Breast epithelium (tissue), 4 donors: ENCODE measurements at regions not wholly inside any gene's neighbourhood (a gene's known extent, or its start where the extent isn't known, plus 50 kb on each side); places are given as distances from the start of the nearest gene placed in this dataset.

Experiments
- DNase-seq, 2 donors: peaks; one replicate each; pipeline ENCODE4 v3.0.0-alpha.2; 2019; ENCODE audit warnings: low spot score in 2 of 2
- H3K27ac ChIP-seq, 2 donors: fragments of 200-600 bp; sonication (generic) in 1 of 2; one replicate each; pipeline ENCODE4 v1.5.1; 2016 to 2019; ENCODE audit warnings: mild to moderate bottlenecking in 1 of 2
- H3K27me3 ChIP-seq, 2 donors: fragments of 200-600 bp; sonication (generic) in 1 of 2; one replicate each; pipeline versions ENCODE4 v1.5.1 to v1.6.0; 2017 to 2019; ENCODE audit warnings: control low read depth in 1 of 2, mild to moderate bottlenecking in 1 of 2
- H3K36me3 ChIP-seq: fragments of 200-600 bp; one replicate; pipeline ENCODE4 v1.5.1; 2019
- H3K4me1 ChIP-seq, 2 donors: fragments of 200-600 bp; sonication (generic); one replicate each; pipeline ENCODE4 v1.5.1; 2016 to 2019; ENCODE audit warnings: control low read depth in 1 of 2
- H3K4me3 ChIP-seq, 3 donors: fragments of 200-600 bp; sonication (generic); 1 replicate in 2 of 3; 2 replicates in 1 of 3; pipeline ENCODE4 v1.5.1; 2016 to 2019; ENCODE audit warnings: mild to moderate bottlenecking in 3 of 3, moderate library complexity in 2 of 3
- H3K9me3 ChIP-seq, 2 donors: fragments of 200-600 bp; sonication (generic) in 1 of 2; one replicate each; pipeline ENCODE4 v1.5.1; 2016 to 2019; ENCODE audit warnings: control low read depth in 1 of 2
- CTCF ChIP-seq, 3 donors: fragments of 450-650 bp; IDR thresholded peaks; one replicate each; pipeline ENCODE4 v1.5.1; 2016 to 2017; ENCODE audit warnings: antibody characterized with exemption in 3 of 3, mild to moderate bottlenecking in 3 of 3, moderate library complexity in 3 of 3
- POLR2A ChIP-seq: fragments of 450-650 bp; IDR thresholded peaks from one replicate; pipeline ENCODE4 v1.6.1; 2016; ENCODE audit warnings: antibody characterized with exemption, mild to moderate bottlenecking, moderate library complexity
- POLR2AphosphoS5 ChIP-seq, 3 donors: sonication (generic); formaldehyde crosslinking; IDR thresholded peaks; one replicate each; pipeline ENCODE4 v1.6.1; 2017; ENCODE audit warnings: antibody characterized with exemption in 3 of 3
- intact Hi-C: fragments of 100-400 bp; cut with DNase I; formaldehyde crosslinking; loops from one replicate; pipeline ENCODE4 v1.15.1; 2023; ENCODE audit warnings: low total_unique reads

DNA sequence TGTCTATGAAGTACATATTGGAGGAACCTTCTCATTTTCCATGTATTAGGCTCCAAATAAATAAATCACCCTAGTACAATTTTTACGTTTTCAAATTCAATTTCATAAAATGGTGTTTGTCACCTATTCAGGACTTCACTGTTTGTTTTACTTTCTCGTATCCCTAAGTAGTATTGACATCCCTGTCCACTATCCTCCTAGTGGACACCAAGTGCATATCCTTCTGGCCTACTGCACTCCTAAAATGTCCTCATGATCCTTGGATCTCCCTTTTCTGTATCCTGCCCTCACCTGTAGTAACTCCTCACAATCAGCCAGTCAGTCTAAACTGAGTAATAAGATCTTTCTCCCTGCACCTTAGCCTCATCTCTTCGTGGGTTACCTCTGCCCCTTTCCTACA is 539.9 kb downstream of the DMRTA1 start:
- intact Hi-C loops, result no loop called here
- TF ChIP-seq POLR2A, result no peak
- TF ChIP-seq CTCF (IDR thresholded peaks at IDR 0.05), result no peak
- TF ChIP-seq POLR2AphosphoS5 (IDR thresholded peaks at IDR 0.05), result no peak

GRCh38 chr9:22990349-22990748 is 543.7 kb downstream of the DMRTA1 start:
- no peak overlapping the region for H3K27ac ChIP-seq
- H3K4me3 ChIP-seq, result no peak overlapping the region
- no peak for DNase-seq
- no peaks in the 10 kb centered on the region for H3K36me3 ChIP-seq
- H3K4me1 ChIP-seq, result no peaks in the 10 kb centered on the region
- TF ChIP-seq CTCF (IDR thresholded peaks at IDR 0.05), result no peak
- no peak for TF ChIP-seq POLR2A
- TF ChIP-seq POLR2AphosphoS5 (IDR thresholded peaks at IDR 0.05), result no peak
- intact Hi-C loops, result no loop called here
- no peaks in the 10 kb centered on the region for H3K9me3 ChIP-seq
- H3K27me3 ChIP-seq, result no peaks in the 10 kb centered on the region

More for the DNA sequence above, 539.9 kb downstream of the DMRTA1 start:
- Histone ChIP-seq H3K36me3 (no peaks in the 10 kb centered on the region), H3K27ac (no peak overlapping the region), H3K9me3 (no peaks in the 10 kb centered on the region), H3K4me3 (no peak overlapping the region), H3K4me1 (no peaks in the 10 kb centered on the region), H3K27me3 (no peaks in the 10 kb centered on the region)
- DNase-seq, result no peak

- Histone ChIP-seq H3K4me1 (no peaks in the 10 kb centered on the region), H3K9me3 (peaks cover 8 to 15% of the 10 kb centered on the region in 2 donors), H3K27ac (no peak overlapping the region), H3K27me3 (no peaks in the 10 kb centered on the region), H3K36me3 (no peaks in the 10 kb centered on the region), H3K4me3 (no peak overlapping the region)
- DNase-seq, result no peak
- TF ChIP-seq POLR2AphosphoS5 (IDR thresholded peaks at IDR 0.05) (no peak), POLR2A (no peak), CTCF (IDR thresholded peaks at IDR 0.05) (no peak)
- intact Hi-C loops, result no loop called here
Observed at GRCh38 chr9:22992780-22993179, 546.2 kb downstream of the DMRTA1 start.

GRCh38 chr9:22997923-22998322 is 551.3 kb downstream of the DMRTA1 start:
- H3K36me3 ChIP-seq, result no peaks in the 10 kb centered on the region
- no peak overlapping the region for H3K27ac ChIP-seq
- H3K9me3 ChIP-seq, result peaks cover 15 to 27% of the 10 kb centered on the region in 2 donors
- no peaks in the 10 kb centered on the region for H3K4me1 ChIP-seq
- no peak for DNase-seq
- H3K27me3 ChIP-seq, result no peaks in the 10 kb centered on the region
- TF ChIP-seq POLR2A (no peak), CTCF (IDR thresholded peaks at IDR 0.05) (no peak)
- no peak overlapping the region for H3K4me3 ChIP-seq
- intact Hi-C loops, result no loop called here

- TF ChIP-seq POLR2A, result no peak
- no peak for TF ChIP-seq CTCF (IDR thresholded peaks at IDR 0.05)
- no peak for TF ChIP-seq POLR2AphosphoS5 (IDR thresholded peaks at IDR 0.05)
- H3K4me1 ChIP-seq, result no peaks in the 10 kb centered on the region
- intact Hi-C loops, result no loop called here
- no peaks in the 10 kb centered on the region for H3K9me3 ChIP-seq
- DNase-seq, result no peak
- H3K36me3 ChIP-seq, result no peaks in the 10 kb centered on the region
- H3K27me3 ChIP-seq, result no peaks in the 10 kb centered on the region
- no peak overlapping the region for H3K4me3 ChIP-seq
- no peak overlapping the region for H3K27ac ChIP-seq
Observed at GRCh38 chr9:23005156-23005555, 558.5 kb downstream of the DMRTA1 start.
